ENCODE measurements at regions not wholly inside any gene's neighbourhood (a gene's known extent, or its start where the extent isn't known, plus 50 kb on each side); places are given as distances from the start of the nearest gene placed in this dataset.

DNA sequence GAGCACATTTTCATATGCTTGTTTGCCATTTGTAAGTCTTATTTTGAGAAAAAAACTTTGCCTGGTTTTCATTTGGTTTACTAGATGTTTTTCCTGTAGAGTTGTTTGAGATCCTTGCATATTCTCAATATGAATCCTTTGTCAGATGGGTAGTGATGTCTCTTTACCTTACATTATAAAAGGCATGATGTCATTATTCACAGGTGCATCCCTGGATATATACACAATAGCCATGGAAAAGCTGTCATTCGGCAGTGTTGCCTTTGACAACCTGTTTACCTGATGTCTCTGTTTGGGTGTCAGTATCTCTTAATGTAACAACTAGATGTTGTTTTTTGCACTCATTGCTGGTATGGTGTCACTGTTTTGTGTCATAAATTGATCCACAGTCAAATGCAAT, 58.8 kb upstream of the MAL start:
- TF ChIP-seq CTCF (IDR thresholded peaks at IDR 0.05), result no peak
- TF ChIP-seq POLR2A (IDR thresholded peaks at IDR 0.05), result no peak
- TF ChIP-seq POLR2AphosphoS5 (IDR thresholded peaks at IDR 0.05), result no peak
